SK-N-SH (cell line): ENCODE measurements at regions not wholly inside any gene's neighbourhood (a gene's known extent, or its start where the extent isn't known, plus 50 kb on each side); places are given as distances from the start of the nearest gene placed in this dataset.

ENCODE experiments used
- CHD2 ChIP-seq: fragments of 150-350 bp; IDR thresholded peaks from 2 replicates; pipeline ENCODE4 v1.6.1; 2018; ENCODE audit warnings: low read length; ENCODE audit not compliant: partially characterized antibody
- ELF1 ChIP-seq: IDR thresholded peaks from 2 replicates; pipeline ENCODE4 v1.4.0; 2012
- EP300 ChIP-seq, 2 experiments: IDR thresholded peaks; 2 replicates each; pipeline versions ENCODE4 v1.4.0 to v1.6.1; 2012; ENCODE audit warnings: borderline replicate concordance in 1 of 2, low read depth in 1 of 2, low read length in 1 of 2
- EZH2phosphoT487 ChIP-seq: fragments of 200-600 bp; sonication (generic); IDR thresholded peaks from 2 replicates; pipeline ENCODE4 v1.6.1; 2017; ENCODE audit warnings: low read depth, mixed run types, mild to moderate bottlenecking, antibody characterized with exemption, moderate library complexity, borderline replicate concordance
- FOXJ3 ChIP-seq: sonication (generic); formaldehyde crosslinking; IDR thresholded peaks from 2 replicates; pipeline ENCODE4 v1.5.1; 2020; ENCODE audit warnings: mild to moderate bottlenecking, missing genetic modification reagents
- NRF1 ChIP-seq: IDR thresholded peaks from 2 replicates; pipeline ENCODE4 v1.6.1; 2012; ENCODE audit warnings: low read depth, mild to moderate bottlenecking, low read length
- POLR2AphosphoS5 ChIP-seq: IDR thresholded peaks from 2 replicates; pipeline ENCODE4 v1.6.1; 2012; ENCODE audit warnings: low read depth, low read length
- SIN3A ChIP-seq: IDR thresholded peaks from 2 replicates; pipeline ENCODE4 v1.6.1; 2012; ENCODE audit warnings: low read depth, mild to moderate bottlenecking, low read length, moderate library complexity, borderline replicate concordance
- SMC3 ChIP-seq: IDR thresholded peaks from 2 replicates; pipeline ENCODE4 v1.6.1; 2012; ENCODE audit warnings: low read depth, low read length, improper control_type of control experiment
- TF ChIP-seq, protein P1 (sequence below): fragments of 200-600 bp; sonication (generic); IDR thresholded peaks from 2 replicates; pipeline ENCODE4 v1.6.1; 2017; ENCODE audit warnings: antibody characterized with exemption, mild to moderate bottlenecking, moderate library complexity
- TF ChIP-seq, protein P2 (sequence below): IDR thresholded peaks from 2 replicates; pipeline ENCODE4 v1.6.1; 2012; ENCODE audit warnings: mild to moderate bottlenecking, low read depth, low read length, moderate library complexity
- TF ChIP-seq, protein P3 (sequence below): IDR thresholded peaks from 2 replicates; pipeline ENCODE4 v1.4.0; 2012; ENCODE audit warnings: low read depth
- TF ChIP-seq, protein P4 (sequence below): fragments of 150-350 bp; IDR thresholded peaks from 2 replicates; pipeline ENCODE4 v1.6.1; 2016; ENCODE audit warnings: mild to moderate bottlenecking, low read depth, low read length

DNA sequence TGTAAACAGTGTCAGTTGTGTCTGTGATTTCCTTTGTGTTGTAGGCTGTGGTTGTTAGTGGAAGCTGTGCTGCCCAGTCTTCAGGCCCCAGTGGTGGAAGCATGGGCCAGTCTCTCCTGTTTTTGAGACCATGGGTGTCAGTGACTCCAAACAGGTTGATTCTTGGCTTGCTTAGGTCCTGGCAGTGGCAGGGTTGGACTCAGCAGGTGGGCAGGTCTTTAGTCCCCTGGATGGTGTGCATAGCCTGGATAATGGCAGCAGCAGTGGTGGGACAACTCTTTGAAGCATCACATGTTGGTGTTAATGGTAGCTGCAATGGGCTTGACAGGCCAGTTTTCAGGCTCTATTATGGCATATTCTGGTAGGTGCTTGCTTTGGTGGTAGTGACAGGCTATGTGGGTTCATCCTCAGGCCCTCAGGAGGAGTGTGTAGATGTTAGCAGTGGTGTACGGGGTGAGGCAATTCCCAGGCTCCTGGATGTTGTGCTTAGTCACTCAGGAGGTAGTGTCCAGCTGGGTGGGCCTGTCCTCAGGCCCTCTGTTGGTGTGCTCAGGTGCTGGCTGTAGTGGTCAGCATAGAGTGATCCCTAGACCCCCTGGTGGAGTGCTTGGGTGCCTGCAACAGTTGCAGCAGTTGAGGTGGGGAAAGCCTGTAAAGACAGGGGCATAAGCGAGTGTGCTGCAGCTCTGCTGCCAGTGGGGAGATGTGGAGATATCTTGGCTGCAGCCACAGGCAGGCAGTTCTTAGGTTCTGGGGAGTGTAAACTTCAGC is 596.7 kb downstream of the PDCD6IP start:
- TF ChIP-seq, protein P1, sequence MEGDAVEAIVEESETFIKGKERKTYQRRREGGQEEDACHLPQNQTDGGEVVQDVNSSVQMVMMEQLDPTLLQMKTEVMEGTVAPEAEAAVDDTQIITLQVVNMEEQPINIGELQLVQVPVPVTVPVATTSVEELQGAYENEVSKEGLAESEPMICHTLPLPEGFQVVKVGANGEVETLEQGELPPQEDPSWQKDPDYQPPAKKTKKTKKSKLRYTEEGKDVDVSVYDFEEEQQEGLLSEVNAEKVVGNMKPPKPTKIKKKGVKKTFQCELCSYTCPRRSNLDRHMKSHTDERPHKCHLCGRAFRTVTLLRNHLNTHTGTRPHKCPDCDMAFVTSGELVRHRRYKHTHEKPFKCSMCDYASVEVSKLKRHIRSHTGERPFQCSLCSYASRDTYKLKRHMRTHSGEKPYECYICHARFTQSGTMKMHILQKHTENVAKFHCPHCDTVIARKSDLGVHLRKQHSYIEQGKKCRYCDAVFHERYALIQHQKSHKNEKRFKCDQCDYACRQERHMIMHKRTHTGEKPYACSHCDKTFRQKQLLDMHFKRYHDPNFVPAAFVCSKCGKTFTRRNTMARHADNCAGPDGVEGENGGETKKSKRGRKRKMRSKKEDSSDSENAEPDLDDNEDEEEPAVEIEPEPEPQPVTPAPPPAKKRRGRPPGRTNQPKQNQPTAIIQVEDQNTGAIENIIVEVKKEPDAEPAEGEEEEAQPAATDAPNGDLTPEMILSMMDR: no peak
- TF ChIP-seq, protein P2, sequence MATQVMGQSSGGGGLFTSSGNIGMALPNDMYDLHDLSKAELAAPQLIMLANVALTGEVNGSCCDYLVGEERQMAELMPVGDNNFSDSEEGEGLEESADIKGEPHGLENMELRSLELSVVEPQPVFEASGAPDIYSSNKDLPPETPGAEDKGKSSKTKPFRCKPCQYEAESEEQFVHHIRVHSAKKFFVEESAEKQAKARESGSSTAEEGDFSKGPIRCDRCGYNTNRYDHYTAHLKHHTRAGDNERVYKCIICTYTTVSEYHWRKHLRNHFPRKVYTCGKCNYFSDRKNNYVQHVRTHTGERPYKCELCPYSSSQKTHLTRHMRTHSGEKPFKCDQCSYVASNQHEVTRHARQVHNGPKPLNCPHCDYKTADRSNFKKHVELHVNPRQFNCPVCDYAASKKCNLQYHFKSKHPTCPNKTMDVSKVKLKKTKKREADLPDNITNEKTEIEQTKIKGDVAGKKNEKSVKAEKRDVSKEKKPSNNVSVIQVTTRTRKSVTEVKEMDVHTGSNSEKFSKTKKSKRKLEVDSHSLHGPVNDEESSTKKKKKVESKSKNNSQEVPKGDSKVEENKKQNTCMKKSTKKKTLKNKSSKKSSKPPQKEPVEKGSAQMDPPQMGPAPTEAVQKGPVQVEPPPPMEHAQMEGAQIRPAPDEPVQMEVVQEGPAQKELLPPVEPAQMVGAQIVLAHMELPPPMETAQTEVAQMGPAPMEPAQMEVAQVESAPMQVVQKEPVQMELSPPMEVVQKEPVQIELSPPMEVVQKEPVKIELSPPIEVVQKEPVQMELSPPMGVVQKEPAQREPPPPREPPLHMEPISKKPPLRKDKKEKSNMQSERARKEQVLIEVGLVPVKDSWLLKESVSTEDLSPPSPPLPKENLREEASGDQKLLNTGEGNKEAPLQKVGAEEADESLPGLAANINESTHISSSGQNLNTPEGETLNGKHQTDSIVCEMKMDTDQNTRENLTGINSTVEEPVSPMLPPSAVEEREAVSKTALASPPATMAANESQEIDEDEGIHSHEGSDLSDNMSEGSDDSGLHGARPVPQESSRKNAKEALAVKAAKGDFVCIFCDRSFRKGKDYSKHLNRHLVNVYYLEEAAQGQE: no peak
- TF ChIP-seq CHD2: no peak
- TF ChIP-seq SMC3: no peak
- TF ChIP-seq NRF1: no peak
- TF ChIP-seq POLR2AphosphoS5: no peak
- no peak for TF ChIP-seq FOXJ3 (CRISPR knock-in tag)
- no peak for TF ChIP-seq EZH2phosphoT487
- TF ChIP-seq, protein P3, sequence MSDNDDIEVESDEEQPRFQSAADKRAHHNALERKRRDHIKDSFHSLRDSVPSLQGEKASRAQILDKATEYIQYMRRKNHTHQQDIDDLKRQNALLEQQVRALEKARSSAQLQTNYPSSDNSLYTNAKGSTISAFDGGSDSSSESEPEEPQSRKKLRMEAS: no peak
- no peak for TF ChIP-seq SIN3A
- no peak for TF ChIP-seq ELF1
- TF ChIP-seq EP300 (IDR thresholded peaks at IDR 0.05; ENCODE audit: borderline replicate concordance in 1 of 2, low read depth in 1 of 2, low read length in 1 of 2): no peak
- TF ChIP-seq, protein P4, sequence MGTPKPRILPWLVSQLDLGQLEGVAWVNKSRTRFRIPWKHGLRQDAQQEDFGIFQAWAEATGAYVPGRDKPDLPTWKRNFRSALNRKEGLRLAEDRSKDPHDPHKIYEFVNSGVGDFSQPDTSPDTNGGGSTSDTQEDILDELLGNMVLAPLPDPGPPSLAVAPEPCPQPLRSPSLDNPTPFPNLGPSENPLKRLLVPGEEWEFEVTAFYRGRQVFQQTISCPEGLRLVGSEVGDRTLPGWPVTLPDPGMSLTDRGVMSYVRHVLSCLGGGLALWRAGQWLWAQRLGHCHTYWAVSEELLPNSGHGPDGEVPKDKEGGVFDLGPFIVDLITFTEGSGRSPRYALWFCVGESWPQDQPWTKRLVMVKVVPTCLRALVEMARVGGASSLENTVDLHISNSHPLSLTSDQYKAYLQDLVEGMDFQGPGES: no peak
